Neural progenitor cell (in vitro differentiated cells): ENCODE measurements at regions not wholly inside any gene's neighbourhood (a gene's known extent, or its start where the extent isn't known, plus 50 kb on each side); places are given as distances from the start of the nearest gene placed in this dataset.

ENCODE experiments used
- EZH2phosphoT487 ChIP-seq: fragments of 200-600 bp; sonication (generic); IDR thresholded peaks from 2 replicates; pipeline ENCODE4 v1.6.1; 2017; ENCODE audit warnings: antibody characterized with exemption
- TF ChIP-seq, protein P1 (sequence below): fragments of 200-600 bp; sonication (generic); IDR thresholded peaks from 2 replicates; pipeline ENCODE4 v1.5.1; 2017; ENCODE audit warnings: antibody characterized with exemption, mild to moderate bottlenecking

DNA sequence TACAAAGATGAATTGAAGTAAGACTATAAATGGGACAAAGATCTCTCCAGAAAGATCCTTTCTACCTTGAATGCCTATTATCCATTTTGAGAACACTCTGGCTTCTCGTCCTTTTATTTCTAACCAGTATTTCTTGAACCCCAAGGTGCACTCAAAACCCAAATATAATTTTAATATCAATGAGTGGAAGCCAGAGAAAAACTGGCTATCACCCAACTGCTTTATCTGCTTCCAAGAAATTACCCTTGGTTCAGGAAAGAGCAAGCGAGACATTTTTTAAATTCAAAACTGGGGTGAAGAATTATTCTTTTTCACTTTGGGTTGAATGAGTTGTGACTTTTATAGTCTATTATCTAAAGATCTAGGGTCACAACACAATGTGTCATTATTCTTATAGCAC lies 221.3 kb downstream of the PTH2R start:
- TF ChIP-seq, protein P1, sequence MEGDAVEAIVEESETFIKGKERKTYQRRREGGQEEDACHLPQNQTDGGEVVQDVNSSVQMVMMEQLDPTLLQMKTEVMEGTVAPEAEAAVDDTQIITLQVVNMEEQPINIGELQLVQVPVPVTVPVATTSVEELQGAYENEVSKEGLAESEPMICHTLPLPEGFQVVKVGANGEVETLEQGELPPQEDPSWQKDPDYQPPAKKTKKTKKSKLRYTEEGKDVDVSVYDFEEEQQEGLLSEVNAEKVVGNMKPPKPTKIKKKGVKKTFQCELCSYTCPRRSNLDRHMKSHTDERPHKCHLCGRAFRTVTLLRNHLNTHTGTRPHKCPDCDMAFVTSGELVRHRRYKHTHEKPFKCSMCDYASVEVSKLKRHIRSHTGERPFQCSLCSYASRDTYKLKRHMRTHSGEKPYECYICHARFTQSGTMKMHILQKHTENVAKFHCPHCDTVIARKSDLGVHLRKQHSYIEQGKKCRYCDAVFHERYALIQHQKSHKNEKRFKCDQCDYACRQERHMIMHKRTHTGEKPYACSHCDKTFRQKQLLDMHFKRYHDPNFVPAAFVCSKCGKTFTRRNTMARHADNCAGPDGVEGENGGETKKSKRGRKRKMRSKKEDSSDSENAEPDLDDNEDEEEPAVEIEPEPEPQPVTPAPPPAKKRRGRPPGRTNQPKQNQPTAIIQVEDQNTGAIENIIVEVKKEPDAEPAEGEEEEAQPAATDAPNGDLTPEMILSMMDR = no peak
- no peak for TF ChIP-seq EZH2phosphoT487
